ENCODE measurements at regions not wholly inside any gene's neighbourhood (a gene's known extent, or its start where the extent isn't known, plus 50 kb on each side); places are given as distances from the start of the nearest gene placed in this dataset.

DNA sequence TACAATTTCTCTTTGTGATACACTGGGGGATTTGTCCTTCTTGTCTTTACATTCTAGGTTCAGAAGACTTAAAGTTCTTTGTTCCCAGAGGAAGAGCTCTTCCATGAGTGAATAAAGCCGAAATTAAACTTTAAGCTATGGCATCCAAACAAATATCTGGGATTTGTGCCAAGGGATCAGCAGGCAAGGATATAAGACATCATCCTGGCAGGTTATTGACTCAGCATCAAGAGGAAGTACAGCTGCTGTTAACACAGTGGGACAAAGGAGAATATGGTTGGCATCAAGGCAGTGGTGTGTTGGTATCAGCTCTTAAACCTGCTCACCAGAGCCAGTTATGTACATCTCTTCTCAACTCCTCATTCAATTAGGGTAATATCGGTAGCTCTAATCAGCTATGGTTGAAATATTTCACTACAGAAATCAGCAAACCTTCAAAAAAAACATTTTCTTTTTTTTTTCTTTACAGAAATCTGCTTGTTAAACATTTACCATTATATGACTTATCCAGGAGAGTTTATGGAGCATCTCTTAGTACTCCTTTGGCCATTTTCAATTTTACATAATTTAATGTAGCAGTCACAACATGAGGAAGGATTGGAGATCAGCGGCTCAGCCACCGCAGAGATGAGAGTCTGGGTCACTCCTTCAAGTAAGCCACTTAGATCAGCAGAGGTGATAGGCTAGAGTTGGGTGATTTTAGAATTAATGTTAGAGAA is 1198.6 kb upstream of the EPHA6 start:
- TF ChIP-seq ZNF274 (IDR thresholded peaks at IDR 0.05; ENCODE audit: low read depth, low read length) = no peak
- TF ChIP-seq YY1 (IDR thresholded peaks at IDR 0.05; ENCODE audit: insufficient read depth, insufficient read length) = no peak
